GM21528 (cell line): ENCODE measurements at regions not wholly inside any gene's neighbourhood (a gene's known extent, or its start where the extent isn't known, plus 50 kb on each side); places are given as distances from the start of the nearest gene placed in this dataset.

ENCODE experiments used
- ATAC-seq: cut with Tn5 transposase; IDR thresholded peaks from one replicate; pipeline ENCODE4 v1.9.1; 2021; ENCODE audit warnings: mild to moderate bottlenecking, moderate library complexity; ENCODE audit not compliant: unreplicated experiment, low FRiP score

DNA sequence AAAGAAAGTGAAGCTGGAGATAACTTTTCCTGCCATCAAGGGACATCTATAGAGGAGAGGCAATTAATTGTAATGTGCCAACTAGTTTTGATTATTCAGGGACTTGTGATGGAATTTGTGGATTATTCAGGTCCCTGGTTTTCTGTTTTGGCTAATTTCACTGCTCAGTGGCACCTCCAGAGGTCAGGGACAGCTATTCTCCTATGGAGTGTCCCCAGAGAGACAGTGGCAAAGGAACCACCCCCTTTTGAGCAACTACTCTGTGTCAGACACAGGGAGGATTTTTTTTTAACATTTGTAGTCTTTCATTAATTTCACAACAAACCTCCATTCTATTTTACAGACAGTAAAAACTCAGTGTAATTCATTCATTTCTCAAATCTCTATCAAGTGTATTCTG lies 206.0 kb upstream of the SPRED2 start:
- no peak for ATAC-seq

DNA sequence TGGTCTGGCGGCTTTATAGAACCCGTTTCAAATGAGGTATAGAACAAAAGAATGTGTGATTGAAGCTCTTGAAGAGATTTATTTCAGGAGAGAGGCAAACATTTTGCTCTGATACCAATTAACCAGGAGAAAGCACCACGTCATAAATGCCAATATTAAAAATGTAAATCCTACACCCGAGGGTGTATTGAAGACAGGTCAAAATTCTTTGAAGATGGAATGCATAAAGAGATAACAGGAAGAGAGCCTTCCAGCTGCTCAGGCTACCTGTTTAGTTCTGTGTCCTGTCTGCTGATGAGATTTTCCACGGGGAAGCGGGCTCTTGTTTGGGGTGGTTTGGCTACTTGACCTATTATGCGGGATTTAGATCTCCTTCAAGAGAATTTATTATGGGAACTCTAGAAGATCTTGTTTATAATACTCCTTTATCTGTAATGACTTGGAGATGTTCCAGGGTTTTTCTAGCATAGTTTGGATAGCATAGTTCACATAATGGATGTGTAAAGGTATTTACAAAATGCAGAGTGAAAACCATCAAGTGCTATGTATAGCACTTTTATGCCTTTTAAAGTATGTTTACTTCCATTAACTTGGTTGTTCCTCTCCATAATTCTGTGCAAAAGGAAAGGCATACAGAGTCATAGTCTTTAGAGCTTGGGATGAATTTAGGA lies 204.5 kb upstream of the SPRED2 start:
- ATAC-seq = no peak

DNA sequence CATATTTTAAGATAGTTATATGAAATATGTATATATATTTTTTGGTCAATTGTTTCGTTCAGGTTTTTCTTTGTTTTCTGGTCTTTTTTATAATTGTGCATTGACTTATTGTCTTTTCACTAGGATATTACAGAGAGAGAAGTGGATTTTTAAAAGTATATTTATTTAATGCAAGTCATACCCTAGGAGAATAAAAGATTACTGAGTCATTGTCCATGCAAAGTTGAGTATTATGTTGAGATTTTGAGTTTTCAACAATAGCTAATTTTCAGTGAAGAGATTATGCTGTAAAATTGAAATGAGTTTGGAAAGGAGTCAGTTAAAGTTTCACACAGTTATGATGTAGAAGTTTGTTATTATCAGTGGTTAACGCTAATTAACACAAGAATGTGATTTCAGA lies 203.6 kb upstream of the SPRED2 start:
- ATAC-seq = no peak

GRCh38 chr2:65634304-65634703 lies 201.9 kb upstream of the SPRED2 start:
- ATAC-seq = no peak

- ATAC-seq = no peak
These were observed 198.2 kb upstream of the SPRED2 start for GRCh38 chr2:65630643-65631042.

DNA sequence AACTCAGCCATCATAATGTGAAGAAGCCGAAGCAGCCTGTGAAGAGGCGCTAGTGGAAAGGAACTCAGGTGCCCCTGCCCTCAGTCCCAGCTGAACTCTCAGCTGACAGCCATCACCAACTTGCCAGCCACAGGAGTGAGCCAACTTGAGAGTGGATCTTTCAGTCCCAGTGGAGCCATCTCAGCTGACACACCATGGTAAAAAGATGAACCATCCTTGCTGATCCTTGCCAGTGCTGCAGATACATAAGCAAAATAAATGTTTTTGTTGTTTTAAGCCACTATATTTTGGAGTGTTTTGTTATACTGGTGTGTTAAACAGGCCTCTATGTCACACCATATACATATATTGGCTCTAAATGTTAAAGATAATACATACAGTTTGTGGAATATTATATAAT lies 195.8 kb upstream of the SPRED2 start:
- no peak for ATAC-seq

DNA sequence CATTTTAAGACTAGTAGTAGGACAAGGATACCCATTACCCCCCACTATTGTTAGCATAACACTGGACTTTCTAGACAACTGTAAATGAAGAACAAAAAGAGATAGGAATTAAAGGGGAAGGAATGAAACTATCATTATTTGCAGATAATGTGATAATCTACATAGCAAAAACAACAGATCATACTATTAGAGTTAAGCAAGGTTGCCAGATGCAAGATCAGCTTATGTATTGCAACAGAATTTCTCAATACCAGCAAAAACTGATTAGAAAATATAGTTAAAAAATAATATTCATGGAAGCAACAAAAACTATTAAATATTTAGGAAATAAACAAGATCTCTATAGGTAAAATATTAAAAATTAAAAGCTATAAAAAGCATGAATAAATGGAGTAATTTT lies 194.4 kb upstream of the SPRED2 start:
- no peak for ATAC-seq

DNA sequence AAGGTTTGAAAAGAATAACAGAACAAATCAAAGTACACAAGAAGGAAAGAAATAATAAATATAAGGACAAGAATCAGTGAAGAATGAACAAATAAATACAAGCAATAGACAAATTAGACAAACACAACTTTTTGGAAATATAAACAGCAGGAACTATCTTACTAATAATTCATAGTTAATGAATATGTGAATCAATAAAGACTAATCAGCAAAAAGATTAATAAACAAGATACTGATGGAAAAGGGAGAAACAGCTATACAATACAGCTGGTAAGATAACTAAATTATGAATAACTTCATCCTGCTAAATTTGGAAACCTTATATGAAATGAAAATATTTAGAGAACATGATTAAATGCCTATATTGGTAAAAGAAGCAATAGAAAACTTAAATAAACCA lies 193.6 kb upstream of the SPRED2 start:
- no peak for ATAC-seq

DNA sequence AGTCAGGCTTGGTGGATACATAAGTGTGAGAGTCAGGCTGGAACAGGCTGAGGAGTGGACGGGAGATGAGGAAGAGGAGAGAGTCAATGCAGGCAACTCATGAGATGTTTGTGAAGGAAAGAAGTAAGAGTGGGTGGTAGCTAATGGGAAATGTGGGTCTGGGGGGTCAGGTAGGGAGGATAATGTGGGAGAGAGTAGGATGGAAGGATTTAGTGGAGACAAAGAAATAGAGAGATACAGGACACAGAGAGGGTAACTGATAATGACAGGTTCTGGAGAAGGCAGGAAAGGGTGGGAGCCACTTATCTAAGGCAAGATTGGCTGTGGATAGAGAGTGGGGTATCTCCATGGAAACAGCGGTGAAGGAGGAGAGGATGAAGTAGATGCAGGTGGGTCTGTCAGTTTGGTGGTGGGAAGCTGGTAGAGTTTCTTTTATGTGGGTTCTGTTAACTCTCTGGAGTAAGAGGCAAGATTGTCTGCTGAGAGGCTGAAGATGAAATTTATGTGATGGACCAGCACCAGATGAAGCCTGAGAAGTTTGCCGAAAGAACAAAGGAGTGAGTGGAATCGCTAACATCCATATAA lies 190.6 kb upstream of the SPRED2 start:
- ATAC-seq = no peak

- ATAC-seq = no peak
These were observed 190.1 kb upstream of the SPRED2 start for GRCh38 chr2:65622499-65622898.

DNA sequence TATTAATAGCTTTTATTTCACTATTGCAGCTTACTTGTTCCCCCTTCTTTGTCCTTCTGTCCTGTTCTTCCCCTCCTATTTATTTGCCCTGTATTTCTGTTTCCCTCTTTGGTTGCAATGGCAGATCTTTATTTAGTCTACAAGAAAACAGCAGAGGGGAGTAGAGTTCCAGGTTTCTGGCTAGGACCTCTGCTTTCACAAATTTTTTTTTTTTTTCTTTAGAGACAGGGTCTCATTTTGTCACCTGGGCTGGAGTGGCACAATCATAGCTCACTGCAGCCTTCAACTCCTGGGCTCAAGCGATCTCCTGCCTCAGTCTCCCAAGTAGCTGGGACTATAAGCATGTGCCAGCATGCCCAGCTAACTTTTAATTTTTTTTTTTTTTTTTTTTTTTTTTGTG lies 188.1 kb upstream of the SPRED2 start:
- no peak for ATAC-seq

GRCh38 chr2:65620026-65620425 lies 187.6 kb upstream of the SPRED2 start:
- no peak for ATAC-seq

GRCh38 chr2:65615602-65616001 lies 183.2 kb upstream of the SPRED2 start:
- no peak for ATAC-seq

GRCh38 chr2:65613968-65614555 lies 181.7 kb upstream of the SPRED2 start:
- ATAC-seq = no peak

- ATAC-seq = no peak
These were observed 179.1 kb upstream of the SPRED2 start for GRCh38 chr2:65611488-65611887.

GRCh38 chr2:65608916-65609315 lies 176.5 kb upstream of the SPRED2 start:
- no peak for ATAC-seq

GRCh38 chr2:65608466-65608865 lies 176.1 kb upstream of the SPRED2 start:
- ATAC-seq = no peak

DNA sequence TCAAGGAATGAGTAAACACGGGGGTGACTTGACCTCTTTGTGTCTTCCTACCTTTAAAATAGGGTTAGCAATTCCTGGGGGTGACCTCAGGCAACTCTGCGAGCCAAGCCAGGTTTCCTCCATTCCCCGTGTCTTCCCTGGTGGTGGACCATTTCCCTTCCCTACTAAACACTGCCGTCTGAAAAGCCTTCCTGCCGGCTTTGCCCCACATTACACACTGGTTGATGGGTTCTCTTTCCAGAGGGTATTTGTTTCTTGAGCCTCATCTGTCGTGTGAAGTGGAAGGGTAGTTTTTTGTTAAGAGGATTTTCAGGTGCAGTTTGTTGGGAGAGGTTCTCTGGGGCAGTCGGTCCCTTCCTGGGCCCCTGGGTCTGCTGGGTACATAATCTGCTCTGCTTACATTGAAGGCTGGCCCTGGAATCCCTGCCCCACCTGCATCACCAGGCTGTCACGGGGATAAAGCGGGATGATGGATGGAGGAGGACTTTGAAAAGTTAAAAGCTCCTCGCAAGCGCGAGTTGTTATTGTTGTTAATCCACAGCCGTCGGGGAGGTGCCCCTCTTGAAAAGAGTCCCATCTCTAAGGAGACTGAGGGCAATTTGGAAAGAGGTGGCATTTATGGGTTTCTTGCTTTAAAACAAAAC lies 175.4 kb upstream of the SPRED2 start:
- no peak for ATAC-seq

DNA sequence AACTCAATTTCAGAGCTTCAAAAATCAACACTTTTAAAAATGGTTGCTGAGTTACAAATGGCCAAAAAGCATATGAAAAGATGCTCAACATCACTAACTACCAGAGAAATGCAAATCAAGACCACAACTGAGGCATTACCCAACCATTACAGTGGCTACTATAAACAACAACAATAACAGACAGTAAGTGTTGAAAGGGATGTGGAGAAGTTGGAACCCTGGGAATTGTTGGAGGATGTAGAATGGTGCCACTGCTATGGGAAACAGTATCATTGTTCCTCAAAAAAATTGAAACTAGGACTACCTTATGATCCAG lies 173.3 kb upstream of the SPRED2 start:
- ATAC-seq = peak; percentile 53

DNA sequence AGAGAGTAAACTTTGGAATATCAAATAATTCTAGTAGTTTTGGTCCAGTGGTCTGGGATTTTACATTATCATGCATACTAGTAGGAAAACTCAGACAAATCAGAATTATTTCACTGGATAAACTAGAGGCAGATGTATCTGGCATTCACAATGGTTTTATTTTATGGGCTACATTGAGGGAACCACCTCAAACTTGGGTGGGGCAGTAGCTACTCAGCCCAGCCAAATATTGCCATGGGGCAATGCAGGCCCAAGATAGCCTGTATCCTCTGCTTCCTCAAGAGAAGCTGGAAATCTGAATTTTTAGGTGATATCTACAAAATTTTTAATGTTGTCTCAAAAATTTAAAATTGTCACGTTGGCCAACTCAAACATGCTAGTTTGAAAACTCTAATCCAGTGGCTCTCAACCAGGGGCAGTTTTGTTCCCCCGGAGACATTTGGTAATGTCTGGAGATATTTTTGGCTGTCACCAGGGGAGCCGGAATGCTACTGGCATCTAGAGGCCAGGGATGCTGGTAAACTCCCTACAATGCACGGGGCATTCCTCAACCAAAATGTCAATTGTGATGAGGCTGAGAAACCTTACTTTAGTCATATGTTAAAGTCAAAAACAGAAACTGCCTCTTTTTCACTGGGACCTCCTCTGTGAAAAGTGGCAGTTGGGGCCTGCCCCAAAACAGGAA lies 172.8 kb upstream of the SPRED2 start:
- ATAC-seq = peak; percentile 21

DNA sequence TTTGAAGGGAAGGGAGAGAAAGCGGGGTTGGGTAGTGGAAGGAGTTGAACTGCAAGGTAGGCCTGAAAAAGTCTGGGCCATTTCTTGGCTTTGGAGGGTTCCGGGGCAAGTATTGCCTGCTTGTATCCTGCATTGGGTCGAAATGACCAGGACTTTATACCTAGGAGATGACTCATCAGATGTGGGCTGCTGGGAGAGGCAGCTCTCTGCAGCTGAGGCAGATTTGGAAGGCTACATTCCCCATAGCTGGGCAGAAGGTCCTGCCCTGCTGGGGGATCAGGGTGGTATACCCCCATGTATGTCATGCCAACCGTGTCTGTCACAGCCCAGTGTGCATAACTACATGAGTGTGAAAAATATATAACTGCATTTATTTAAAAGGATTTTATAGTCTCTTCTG lies 171.8 kb upstream of the SPRED2 start:
- ATAC-seq = no peak
